HG03139 (cell line): ENCODE measurements at regions not wholly inside any gene's neighbourhood (a gene's known extent, or its start where the extent isn't known, plus 50 kb on each side); places are given as distances from the start of the nearest gene placed in this dataset.
"Not testable (repeated sequence)": the region's sequence is repeated elsewhere in the genome, so short reads cannot be mapped to it uniquely, and the experiment has no call there.

Experiments
- ATAC-seq: cut with Tn5 transposase; IDR thresholded peaks from one replicate; pipeline ENCODE4 v1.9.1; 2021; ENCODE audit not compliant: unreplicated experiment

GRCh38 chr15:31647337-31647826 lies 320.7 kb downstream of the KLF13 start:
- ATAC-seq = not testable (repeated sequence)

- not testable (repeated sequence) for ATAC-seq
Observed at GRCh38 chr15:31649634-31650033, 323.0 kb downstream of the KLF13 start.

- ATAC-seq = not testable (repeated sequence)
Observed at GRCh38 chr15:31650055-31650701, 323.5 kb downstream of the KLF13 start.

- ATAC-seq = not testable (repeated sequence)
Observed at GRCh38 chr15:31656915-31657314, 330.3 kb downstream of the KLF13 start.

- ATAC-seq = no peak
Observed at GRCh38 chr15:31660816-31661215, 334.2 kb downstream of the KLF13 start.

GRCh38 chr15:31665732-31666131 lies 339.1 kb downstream of the KLF13 start:
- ATAC-seq = not testable (repeated sequence)

- ATAC-seq = not testable (repeated sequence)
Observed at GRCh38 chr15:31669158-31669908, 342.7 kb downstream of the KLF13 start.

GRCh38 chr15:31673263-31673662 lies 346.6 kb downstream of the KLF13 start:
- not testable (repeated sequence) for ATAC-seq

GRCh38 chr15:31681529-31682259 lies 348.6 kb upstream of the CHRNA7 start:
- ATAC-seq = not testable (repeated sequence)

- ATAC-seq = not testable (repeated sequence)
Observed at GRCh38 chr15:31687088-31687487, 343.2 kb upstream of the CHRNA7 start.

- ATAC-seq = not testable (repeated sequence)
Observed at GRCh38 chr15:31696509-31696908, 333.8 kb upstream of the CHRNA7 start.

GRCh38 chr15:31705076-31705678 lies 325.1 kb upstream of the CHRNA7 start:
- ATAC-seq = not testable (repeated sequence)

- peak; percentile 55 for ATAC-seq
Observed at GRCh38 chr15:31707944-31708702, 322.2 kb upstream of the CHRNA7 start.

GRCh38 chr15:31708703-31709327 lies 321.5 kb upstream of the CHRNA7 start:
- ATAC-seq = peak; percentile 54

GRCh38 chr15:31709479-31709878 lies 320.8 kb upstream of the CHRNA7 start:
- ATAC-seq = not testable (repeated sequence)

- ATAC-seq = not testable (repeated sequence)
Observed at GRCh38 chr15:31710806-31711205, 319.5 kb upstream of the CHRNA7 start.

- ATAC-seq = not testable (repeated sequence)
Observed at GRCh38 chr15:31715208-31715607, 315.1 kb upstream of the CHRNA7 start.

- not testable (repeated sequence) for ATAC-seq
Observed at GRCh38 chr15:31718625-31719024, 311.7 kb upstream of the CHRNA7 start.

GRCh38 chr15:31719396-31720022 lies 310.8 kb upstream of the CHRNA7 start:
- ATAC-seq = not testable (repeated sequence)
